HL-60 (cell line): ENCODE measurements at regions not wholly inside any gene's neighbourhood (a gene's known extent, or its start where the extent isn't known, plus 50 kb on each side); places are given as distances from the start of the nearest gene placed in this dataset.

Experiments
- DNase-seq, 2 experiments: peaks; one replicate each; pipeline ENCODE4 v3.0.0-alpha.2; 2010 to 2020; ENCODE audit warnings: low read depth in 1 of 2, low spot score in 1 of 2
- H3K27ac ChIP-seq: fragments of 250-450 bp; sonication (Bioruptor Pico); replicated peaks from 2 replicates; pipeline ENCODE4 v1.5.1; 2020; ENCODE audit warnings: mild to moderate bottlenecking, moderate library complexity
- H3K27me3 ChIP-seq: fragments of 250-450 bp; sonication (Bioruptor Pico); 2 replicates; pipeline ENCODE4 v1.5.1; 2021; ENCODE audit warnings: mild to moderate bottlenecking, moderate library complexity; ENCODE audit not compliant: insufficient read depth, poor library complexity, severe bottlenecking
- H3K4me3 ChIP-seq: replicated peaks from 2 replicates; pipeline ENCODE4 v1.5.1; 2011; ENCODE audit warnings: mild to moderate bottlenecking, control low read depth, low read length; ENCODE audit not compliant: insufficient read depth
- CTCF ChIP-seq: IDR thresholded peaks from one replicate; pipeline ENCODE4 v1.5.1; 2011; ENCODE audit warnings: low read length, control low read depth, inconsistent platforms; ENCODE audit not compliant: insufficient read depth
- GABPA ChIP-seq: IDR thresholded peaks from 2 replicates; pipeline ENCODE4 v1.6.1; 2012; ENCODE audit warnings: low read depth
- POLR2AphosphoS5 ChIP-seq: IDR thresholded peaks from 2 replicates; pipeline ENCODE4 v1.6.1; 2012; ENCODE audit warnings: low read depth
- REST ChIP-seq: IDR thresholded peaks from 2 replicates; pipeline ENCODE4 v1.6.1; 2012; ENCODE audit warnings: low read depth; ENCODE audit not compliant: insufficient replicate concordance
- SPI1 ChIP-seq: IDR thresholded peaks from 2 replicates; pipeline ENCODE4 v1.6.1; 2012; ENCODE audit warnings: low read depth, mild to moderate bottlenecking, borderline replicate concordance

GRCh38 chrX:39766855-39767254 is 330.9 kb downstream of the BCOR start:
- no peak for TF ChIP-seq REST
- no peak for TF ChIP-seq CTCF
- TF ChIP-seq SPI1 = no peak
- H3K27me3 ChIP-seq = no peaks in the 10 kb centered on the region
- no peak overlapping the region for H3K27ac ChIP-seq
- no peak for DNase-seq
- H3K4me3 ChIP-seq = no peak overlapping the region

GRCh38 chrX:39767446-39767845 is 330.3 kb downstream of the BCOR start:
- H3K4me3 ChIP-seq = no peak overlapping the region
- H3K27ac ChIP-seq = no peak overlapping the region
- no peaks in the 10 kb centered on the region for H3K27me3 ChIP-seq
- TF ChIP-seq CTCF (no peak), SPI1 (no peak)
- DNase-seq = no peak

DNA sequence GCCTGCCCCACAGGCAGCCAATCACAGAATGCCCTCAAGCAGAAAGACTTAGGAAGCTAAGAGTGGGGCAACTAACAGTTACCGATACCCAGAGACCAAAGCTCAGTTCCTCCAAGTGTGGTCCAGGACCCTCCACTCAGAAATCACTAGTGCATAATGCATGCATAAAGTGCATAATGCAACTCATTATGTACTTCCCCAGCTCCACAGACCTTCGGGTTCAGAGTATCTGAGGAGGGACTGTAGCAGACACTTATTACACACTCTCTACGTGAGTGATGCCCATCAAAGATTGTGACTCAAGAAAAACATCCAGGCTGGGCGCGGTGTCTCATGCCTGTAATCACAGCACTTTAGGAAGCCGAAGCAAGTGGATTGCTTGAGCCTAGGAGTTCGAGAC is 328.0 kb downstream of the BCOR start:
- Histone ChIP-seq H3K27ac (no peak overlapping the region), H3K27me3 (no peaks in the 10 kb centered on the region), H3K4me3 (no peak overlapping the region)
- DNase-seq = no peak
- TF ChIP-seq REST (no peak), POLR2AphosphoS5 (no peak), CTCF (no peak), GABPA (no peak), SPI1 (no peak)

GRCh38 chrX:39771089-39771488 is 326.7 kb downstream of the BCOR start:
- peak overlapping the region; percentile 84 for H3K27ac ChIP-seq
- no peaks in the 10 kb centered on the region for H3K27me3 ChIP-seq
- no peak for TF ChIP-seq CTCF
- TF ChIP-seq SPI1 = no peak
- TF ChIP-seq POLR2AphosphoS5 = no peak
- TF ChIP-seq REST = no peak
- no peak for TF ChIP-seq GABPA
- H3K4me3 ChIP-seq = no peak overlapping the region
- no peak for DNase-seq
